ENCODE measurements at regions not wholly inside any gene's neighbourhood (a gene's known extent, or its start where the extent isn't known, plus 50 kb on each side); places are given as distances from the start of the nearest gene placed in this dataset.

- peak; percentile 49 for DNase-seq
- no peak overlapping the region for H3K9ac ChIP-seq (ENCODE audit: low read length)
- peaks cover 10% of the 10 kb centered on the region for H3K9me3 ChIP-seq (ENCODE audit: control insufficient read depth, low read length)
- peak overlapping the region; percentile 51 for H3K4me2 ChIP-seq (ENCODE audit: low read length, poor library complexity, severe bottlenecking)
- H2BK12ac ChIP-seq (ENCODE audit: low read length in 2 of 2): no peak overlapping the region
- H3K4me3 ChIP-seq (ENCODE audit: insufficient read depth in 1 of 2, low read depth in 1 of 2, low read length in 2 of 2): peak overlapping the region in 1 of 2 experiments; percentile 51
- no peak overlapping the region for H3K23ac ChIP-seq (ENCODE audit: low read length in 2 of 2)
- peak overlapping the region; percentile 54 for H4K8ac ChIP-seq (ENCODE audit: low read length)
- H2BK5ac ChIP-seq (ENCODE audit: low read depth, low read length, poor library complexity, severe bottlenecking): no peak overlapping the region
- no peak overlapping the region for H4K91ac ChIP-seq (ENCODE audit: low read length)
- H3K36me3 ChIP-seq (ENCODE audit: control insufficient read depth in 1 of 2, insufficient read depth in 2 of 2, low read depth in 1 of 2, low read length in 2 of 2): no peaks in the 10 kb centered on the region
- peak overlapping the region; percentile 80 for H2BK15ac ChIP-seq (ENCODE audit: low read depth, poor library complexity, severe bottlenecking)
- H3K79me1 ChIP-seq (replicated peaks; ENCODE audit: low read length, poor library complexity, severe bottlenecking): no peaks in the 10 kb centered on the region
- H2AK5ac ChIP-seq (ENCODE audit: low read length, severe bottlenecking): no peak overlapping the region
- H3K4me1 ChIP-seq (ENCODE audit: control insufficient read depth, insufficient read depth, low read depth, low read length): peaks cover 13% of the 10 kb centered on the region
- 1% methylated on average over 19 of the region's 98 CpGs for WGBS
- H2BK120ac ChIP-seq (ENCODE audit: low read depth, low read length): no peak overlapping the region
- H3K27me3 ChIP-seq (ENCODE audit: control insufficient read depth in 1 of 2, insufficient read depth in 1 of 2, low read length in 2 of 2): peaks cover 0 to 57% of the 10 kb centered on the region in 2 experiments
- H3K27ac ChIP-seq (ENCODE audit: low read length, poor library complexity, severe bottlenecking): no peak overlapping the region
- no peak overlapping the region for H3K4ac ChIP-seq (ENCODE audit: low read depth in 1 of 2, low read length in 2 of 2)
- H3K18ac ChIP-seq (ENCODE audit: low read depth in 1 of 2, low read length in 2 of 2): peak overlapping the region; percentile 12 to 52
- H3K14ac ChIP-seq (ENCODE audit: low read length in 2 of 2): no peak overlapping the region
- no peak overlapping the region for H2AFZ ChIP-seq (ENCODE audit: low read depth, low read length)
These were observed 276.6 kb downstream of the BCOR start for GRCh38 chrX:39820938-39821708.

GRCh38 chrX:39821709-39822095, 276.1 kb downstream of the BCOR start:
- Histone ChIP-seq H3K27ac (ENCODE audit: low read length, poor library complexity, severe bottlenecking) (no peak overlapping the region), H3K9me3 (ENCODE audit: control insufficient read depth, low read length) (peaks cover 10% of the 10 kb centered on the region), H2BK5ac (ENCODE audit: low read depth, low read length, poor library complexity, severe bottlenecking) (no peak overlapping the region), H3K18ac (ENCODE audit: low read depth in 1 of 2, low read length in 2 of 2) (peak overlapping the region; percentile 12 to 52), H3K4me3 (ENCODE audit: insufficient read depth in 1 of 2, low read depth in 1 of 2, low read length in 2 of 2) (no peak overlapping the region), H4K91ac (ENCODE audit: low read length) (no peak overlapping the region), H4K8ac (ENCODE audit: low read length) (peak overlapping the region; percentile 54), H3K36me3 (ENCODE audit: control insufficient read depth in 1 of 2, insufficient read depth in 2 of 2, low read depth in 1 of 2, low read length in 2 of 2) (no peaks in the 10 kb centered on the region), H2AK5ac (ENCODE audit: low read length, severe bottlenecking) (no peak overlapping the region), H3K14ac (ENCODE audit: low read length in 2 of 2) (no peak overlapping the region), H2BK120ac (ENCODE audit: low read depth, low read length) (no peak overlapping the region), H2BK15ac (ENCODE audit: low read depth, poor library complexity, severe bottlenecking) (no peak overlapping the region), H3K4me2 (ENCODE audit: low read length, poor library complexity, severe bottlenecking) (peak overlapping the region; percentile 51), H3K9ac (ENCODE audit: low read length) (no peak overlapping the region), H3K4me1 (ENCODE audit: control insufficient read depth, insufficient read depth, low read depth, low read length) (peaks cover 17% of the 10 kb centered on the region), H3K23ac (ENCODE audit: low read length in 2 of 2) (no peak overlapping the region), H3K4ac (ENCODE audit: low read depth in 1 of 2, low read length in 2 of 2) (no peak overlapping the region), H3K79me1 (replicated peaks; ENCODE audit: low read length, poor library complexity, severe bottlenecking) (no peaks in the 10 kb centered on the region), H3K27me3 (ENCODE audit: control insufficient read depth in 1 of 2, insufficient read depth in 1 of 2, low read length in 2 of 2) (peaks cover 0 to 59% of the 10 kb centered on the region in 2 experiments), H2BK12ac (ENCODE audit: low read length in 2 of 2) (no peak overlapping the region), H2AFZ (ENCODE audit: low read depth, low read length) (no peak overlapping the region)
- no peak for DNase-seq
- WGBS: 22% methylated on average over 18 of the region's 26 CpGs

GRCh38 chrX:39822133-39822748, 275.5 kb downstream of the BCOR start:
- 60% methylated on average over 12 of the region's 15 CpGs for WGBS
- peaks cover 10% of the 10 kb centered on the region for H3K9me3 ChIP-seq (ENCODE audit: control insufficient read depth, low read length)
- H2BK5ac ChIP-seq (ENCODE audit: low read depth, low read length, poor library complexity, severe bottlenecking): no peak overlapping the region
- no peak overlapping the region for H3K4ac ChIP-seq (ENCODE audit: low read depth in 1 of 2, low read length in 2 of 2)
- H4K91ac ChIP-seq (ENCODE audit: low read length): no peak overlapping the region
- H3K27ac ChIP-seq (ENCODE audit: low read length, poor library complexity, severe bottlenecking): no peak overlapping the region
- no peak overlapping the region for H3K4me3 ChIP-seq (ENCODE audit: insufficient read depth in 1 of 2, low read depth in 1 of 2, low read length in 2 of 2)
- H3K18ac ChIP-seq (ENCODE audit: low read depth in 1 of 2, low read length in 2 of 2): peak overlapping the region in 1 of 2 experiments; percentile 52
- H3K79me1 ChIP-seq (replicated peaks; ENCODE audit: low read length, poor library complexity, severe bottlenecking): no peaks in the 10 kb centered on the region
- no peak overlapping the region for H3K23ac ChIP-seq (ENCODE audit: low read length in 2 of 2)
- no peak overlapping the region for H4K8ac ChIP-seq (ENCODE audit: low read length)
- no peak overlapping the region for H3K9ac ChIP-seq (ENCODE audit: low read length)
- no peak overlapping the region for H2AK5ac ChIP-seq (ENCODE audit: low read length, severe bottlenecking)
- H3K4me2 ChIP-seq (ENCODE audit: low read length, poor library complexity, severe bottlenecking): no peak overlapping the region
- H3K4me1 ChIP-seq (ENCODE audit: control insufficient read depth, insufficient read depth, low read depth, low read length): peaks cover 20% of the 10 kb centered on the region
- H2BK120ac ChIP-seq (ENCODE audit: low read depth, low read length): no peak overlapping the region
- H3K14ac ChIP-seq (ENCODE audit: low read length in 2 of 2): no peak overlapping the region
- H3K27me3 ChIP-seq (ENCODE audit: control insufficient read depth in 1 of 2, insufficient read depth in 1 of 2, low read length in 2 of 2): peaks cover 0 to 65% of the 10 kb centered on the region in 2 experiments
- no peak overlapping the region for H2BK12ac ChIP-seq (ENCODE audit: low read length in 2 of 2)
- no peak overlapping the region for H2BK15ac ChIP-seq (ENCODE audit: low read depth, poor library complexity, severe bottlenecking)
- H3K36me3 ChIP-seq (ENCODE audit: control insufficient read depth in 1 of 2, insufficient read depth in 2 of 2, low read depth in 1 of 2, low read length in 2 of 2): no peaks in the 10 kb centered on the region
- no peak overlapping the region for H2AFZ ChIP-seq (ENCODE audit: low read depth, low read length)
- no peak for DNase-seq

- Histone ChIP-seq H2AK5ac (ENCODE audit: low read length, severe bottlenecking) (no peak overlapping the region), H2BK5ac (ENCODE audit: low read depth, low read length, poor library complexity, severe bottlenecking) (no peak overlapping the region), H3K4me3 (ENCODE audit: insufficient read depth in 1 of 2, low read depth in 1 of 2, low read length in 2 of 2) (no peak overlapping the region), H3K36me3 (ENCODE audit: control insufficient read depth in 1 of 2, insufficient read depth in 2 of 2, low read depth in 1 of 2, low read length in 2 of 2) (no peaks in the 10 kb centered on the region), H3K23ac (ENCODE audit: low read length in 2 of 2) (no peak overlapping the region), H3K27ac (ENCODE audit: low read length, poor library complexity, severe bottlenecking) (no peak overlapping the region), H3K79me1 (replicated peaks; ENCODE audit: low read length, poor library complexity, severe bottlenecking) (no peaks in the 10 kb centered on the region), H2BK15ac (ENCODE audit: low read depth, poor library complexity, severe bottlenecking) (no peak overlapping the region), H3K9ac (ENCODE audit: low read length) (no peak overlapping the region), H2BK120ac (ENCODE audit: low read depth, low read length) (no peak overlapping the region), H3K18ac (ENCODE audit: low read depth in 1 of 2, low read length in 2 of 2) (no peak overlapping the region), H3K14ac (ENCODE audit: low read length in 2 of 2) (no peak overlapping the region), H3K4me1 (ENCODE audit: control insufficient read depth, insufficient read depth, low read depth, low read length) (peaks cover 20% of the 10 kb centered on the region), H3K27me3 (ENCODE audit: control insufficient read depth in 1 of 2, insufficient read depth in 1 of 2, low read length in 2 of 2) (peaks cover 0 to 67% of the 10 kb centered on the region in 2 experiments), H2BK12ac (ENCODE audit: low read length in 2 of 2) (no peak overlapping the region), H4K91ac (ENCODE audit: low read length) (no peak overlapping the region), H4K8ac (ENCODE audit: low read length) (no peak overlapping the region), H2AFZ (ENCODE audit: low read depth, low read length) (no peak overlapping the region), H3K4me2 (ENCODE audit: low read length, poor library complexity, severe bottlenecking) (no peak overlapping the region), H3K9me3 (ENCODE audit: control insufficient read depth, low read length) (peaks cover 10% of the 10 kb centered on the region), H3K4ac (ENCODE audit: low read depth in 1 of 2, low read length in 2 of 2) (no peak overlapping the region)
- 100% methylated on average over 1 of the region's 1 CpG for WGBS
- no peak for DNase-seq
These were observed 274.3 kb downstream of the BCOR start for GRCh38 chrX:39823424-39823823.
